GM12878 (cell line): ENCODE measurements at regions not wholly inside any gene's neighbourhood (a gene's known extent, or its start where the extent isn't known, plus 50 kb on each side); places are given as distances from the start of the nearest gene placed in this dataset.

Experiments
- ATAC-seq: fragments of 200-7000 bp; cut with Tn5 transposase; 3 replicates; pipeline ENCODE4 v1.9.1; 2020; ENCODE audit warnings: mild to moderate bottlenecking, moderate library complexity
- BruUV-seq: library from RNA; stranded (reverse); fragments of 400-500 nt; replicated peaks from 2 replicates; lab custom pipeline; 2021; lab: Mats Ljungman, UMichigan
- CTCF ChIA-PET: fragments of 300-600 bp; sonication (Branson Sonifier 250); formaldehyde crosslinking; extraction: SDS; loops from one replicate; lab custom pipeline; 2021; ENCODE audit warnings: inconsistent platforms; lab: Yijun Ruan, JAX
- POLR2A ChIA-PET: fragments of 350-600 bp; formaldehyde crosslinking; extraction: SDS; loops from one replicate; lab custom pipeline; 2021; ENCODE audit warnings: inconsistent platforms; lab: Charles Lee
- RAD21 ChIA-PET: fragments of 300-600 bp; sonication (Branson Sonifier 250); formaldehyde crosslinking; loops from one replicate; lab custom pipeline; 2023; ENCODE audit warnings: antibody characterized with exemption; ENCODE audit not compliant: unreplicated experiment; lab: Charles Lee
- SMC1A ChIA-PET: fragments of 300-600 bp; sonication (Branson Sonifier 250); formaldehyde crosslinking; loops from one replicate; lab custom pipeline; 2023; ENCODE audit not compliant: unreplicated experiment, uncharacterized antibody; lab: Charles Lee
- DNase-seq: peaks from one replicate; pipeline ENCODE4 v3.0.0-alpha.2; 2011; ENCODE audit warnings: low read depth, low spot score
- FAIRE-seq: peaks from 3 replicates; lab custom pipeline; 2011; peaks lifted over from hg19 to GRCh38; lab: Jason Lieb, UNC
- H2AFZ ChIP-seq: 2 replicates; pipeline ENCODE4 v1.6.0; 2011; ENCODE audit warnings: low read depth, low read length, control low read depth; ENCODE audit not compliant: control insufficient read depth
- H3K27ac ChIP-seq: 2 replicates; pipeline ENCODE4 v1.5.1; 2011; ENCODE audit warnings: control low read depth; ENCODE audit not compliant: control insufficient read depth, insufficient read depth
- H3K27me3 ChIP-seq, 2 experiments: replicated peaks in 1 of 2; 2 replicates each; pipeline versions ENCODE4 v1.6.0 to v1.6.1; 2011; ENCODE audit warnings: low read length in 1 of 2; ENCODE audit not compliant: control insufficient read depth in 2 of 2, insufficient read depth in 2 of 2
- H3K36me3 ChIP-seq, 2 experiments: 2 replicates each; pipeline ENCODE4 v1.5.1; 2011; ENCODE audit warnings: low read length in 1 of 2; ENCODE audit not compliant: control insufficient read depth in 2 of 2, insufficient read depth in 2 of 2
- H3K4me1 ChIP-seq: 2 replicates; pipeline ENCODE4 v1.6.1; 2011; ENCODE audit warnings: mild to moderate bottlenecking, low read length, moderate library complexity, mixed read lengths; ENCODE audit not compliant: control insufficient read depth, insufficient read depth
- H3K4me2 ChIP-seq: 2 replicates; pipeline ENCODE4 v1.6.0; 2011; ENCODE audit warnings: control low read depth; ENCODE audit not compliant: control insufficient read depth, insufficient read depth
- H3K4me3 ChIP-seq: fragments of 200-600 bp; sonication (generic); 2 replicates; pipeline ENCODE4 v1.5.1; 2016
- H3K79me2 ChIP-seq: 2 replicates; pipeline ENCODE4 v1.6.0; 2011; ENCODE audit warnings: low read length; ENCODE audit not compliant: control insufficient read depth, insufficient read depth
- H3K9ac ChIP-seq: 2 replicates; pipeline ENCODE4 v1.8.0; 2011; ENCODE audit warnings: low read length, control low read depth, mixed read lengths; ENCODE audit not compliant: control insufficient read depth, insufficient read depth
- H3K9me3 ChIP-seq: replicated peaks from 3 replicates; pipeline ENCODE4 v1.5.1; 2011; ENCODE audit warnings: mild to moderate bottlenecking, low read length; ENCODE audit not compliant: control insufficient read depth, insufficient read depth
- H4K20me1 ChIP-seq: 2 replicates; pipeline ENCODE4 v1.6.0; 2011; ENCODE audit not compliant: control insufficient read depth, insufficient read depth
- BHLHE40 ChIP-seq, 2 experiments: fragments of 450-650 bp in 1 of 2; IDR thresholded peaks; 2 replicates each; pipeline ENCODE4 v1.6.1; 2011 to 2017; ENCODE audit warnings: low read depth in 2 of 2, borderline replicate concordance in 1 of 2, improper control_type of control experiment in 1 of 2, low read length in 1 of 2, mild to moderate bottlenecking in 1 of 2
- CBX5 ChIP-seq: sonication (generic); IDR thresholded peaks from 2 replicates; pipeline ENCODE4 v1.6.1; 2016; ENCODE audit warnings: low read depth, moderate library complexity, mild to moderate bottlenecking, inconsistent platforms
- CHD2 ChIP-seq: IDR thresholded peaks from 2 replicates; pipeline ENCODE4 v1.6.1; 2011; ENCODE audit warnings: low read depth, low read length, improper control_type of control experiment, borderline replicate concordance
- EZH2 ChIP-seq: IDR thresholded peaks from 2 replicates; pipeline ENCODE4 v1.6.1; 2012; ENCODE audit warnings: low read depth, mild to moderate bottlenecking, control low read depth, inconsistent platforms, low read length, borderline replicate concordance; ENCODE audit not compliant: control insufficient read depth
- IKZF1 ChIP-seq: fragments of 450-650 bp; conservative IDR thresholded peaks from 2 replicates; pipeline ENCODE4 v1.6.1; 2017; ENCODE audit warnings: antibody characterized with exemption, mild to moderate bottlenecking
- IRF4 ChIP-seq: IDR thresholded peaks from 2 replicates; pipeline ENCODE4 v1.6.1; 2011; ENCODE audit warnings: low read depth, low read length
- MTA3 ChIP-seq: IDR thresholded peaks from 2 replicates; pipeline ENCODE4 v1.6.1; 2012; ENCODE audit warnings: low read length, inconsistent platforms, borderline replicate concordance
- NBN ChIP-seq: fragments of 450-650 bp; IDR thresholded peaks from 2 replicates; pipeline ENCODE4 v1.6.1; 2016
- PAX5 ChIP-seq: IDR thresholded peaks from 2 replicates; pipeline ENCODE4 v1.6.1; 2011; ENCODE audit warnings: low read depth, low read length, borderline replicate concordance
- RAD21 ChIP-seq: IDR thresholded peaks from 2 replicates; pipeline ENCODE4 v1.6.1; 2011; ENCODE audit warnings: mild to moderate bottlenecking, low read depth, low read length, moderate library complexity; ENCODE audit not compliant: insufficient read depth
- RUNX3 ChIP-seq: IDR thresholded peaks from 2 replicates; pipeline ENCODE4 v1.6.1; 2012; ENCODE audit warnings: low read length, inconsistent platforms
- SMAD1 ChIP-seq: fragments of 450-650 bp; IDR thresholded peaks from 2 replicates; pipeline ENCODE4 v1.6.1; 2018; ENCODE audit warnings: mild to moderate bottlenecking, low read depth; ENCODE audit not compliant: partially characterized antibody
- SMC3 ChIP-seq: IDR thresholded peaks from 2 replicates; pipeline ENCODE4 v1.6.1; 2011; ENCODE audit warnings: low read length, improper control_type of control experiment, borderline replicate concordance
- TBL1XR1 ChIP-seq: IDR thresholded peaks from 2 replicates; pipeline ENCODE4 v1.6.1; 2012; ENCODE audit warnings: low read depth, low read length, improper control_type of control experiment
- ZSCAN29 ChIP-seq: fragments of 450-650 bp; IDR thresholded peaks from 2 replicates; pipeline ENCODE4 v1.6.1; 2017; ENCODE audit warnings: mild to moderate bottlenecking, moderate library complexity
- ZZZ3 ChIP-seq: IDR thresholded peaks from 2 replicates; pipeline ENCODE4 v1.6.1; 2011; ENCODE audit warnings: low read depth; ENCODE audit not compliant: control insufficient read depth, insufficient read length
- in situ Hi-C: fragments of 300-500 bp; cut with MboI; formaldehyde crosslinking; loops from 9 replicates; pipeline ENCODE4 v1.14.3; 2018; ENCODE audit warnings: mixed read lengths
- intact Hi-C: fragments of 100-400 bp; cut with micrococcal nuclease; formaldehyde crosslinking; loops from one replicate; pipeline ENCODE4 v1.14.2; 2022; ENCODE audit not compliant: unreplicated experiment
- TF ChIP-seq, protein P1 (sequence below): fragments of 450-650 bp; formaldehyde crosslinking; IDR thresholded peaks from 2 replicates; pipeline ENCODE4 v1.4.0; 2020; ENCODE audit warnings: mild to moderate bottlenecking, moderate library complexity
- TF ChIP-seq, protein P2 (sequence below): fragments of 450-650 bp; IDR thresholded peaks from 2 replicates; pipeline ENCODE4 v1.6.1; 2017; ENCODE audit warnings: mild to moderate bottlenecking, low read depth, inconsistent platforms; ENCODE audit not compliant: poor library complexity, severe bottlenecking
- TF ChIP-seq, protein P3 (sequence below): fragments of 450-650 bp; IDR thresholded peaks from 2 replicates; pipeline ENCODE4 v1.6.1; 2017; ENCODE audit warnings: mild to moderate bottlenecking

DNA sequence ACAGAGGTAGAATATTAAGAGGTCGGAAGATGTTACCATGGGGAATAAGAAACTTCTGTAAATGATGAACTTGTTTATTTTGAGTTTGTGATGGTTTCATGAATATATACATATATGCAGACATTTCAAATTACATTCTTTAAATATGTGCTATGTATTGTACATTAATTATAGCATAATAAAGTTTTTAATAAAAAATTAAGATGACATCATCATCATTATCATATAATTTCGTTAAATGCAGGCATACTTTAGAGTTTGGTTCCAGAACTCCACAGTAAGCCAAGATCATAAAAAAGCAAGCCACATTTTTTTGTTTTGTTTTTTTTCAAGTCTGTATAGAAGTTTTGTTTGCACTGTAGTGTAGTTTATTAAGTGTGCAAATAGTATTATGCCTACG lies 1403.5 kb downstream of the EFNA5 start (continued):
- TF ChIP-seq, protein P1, sequence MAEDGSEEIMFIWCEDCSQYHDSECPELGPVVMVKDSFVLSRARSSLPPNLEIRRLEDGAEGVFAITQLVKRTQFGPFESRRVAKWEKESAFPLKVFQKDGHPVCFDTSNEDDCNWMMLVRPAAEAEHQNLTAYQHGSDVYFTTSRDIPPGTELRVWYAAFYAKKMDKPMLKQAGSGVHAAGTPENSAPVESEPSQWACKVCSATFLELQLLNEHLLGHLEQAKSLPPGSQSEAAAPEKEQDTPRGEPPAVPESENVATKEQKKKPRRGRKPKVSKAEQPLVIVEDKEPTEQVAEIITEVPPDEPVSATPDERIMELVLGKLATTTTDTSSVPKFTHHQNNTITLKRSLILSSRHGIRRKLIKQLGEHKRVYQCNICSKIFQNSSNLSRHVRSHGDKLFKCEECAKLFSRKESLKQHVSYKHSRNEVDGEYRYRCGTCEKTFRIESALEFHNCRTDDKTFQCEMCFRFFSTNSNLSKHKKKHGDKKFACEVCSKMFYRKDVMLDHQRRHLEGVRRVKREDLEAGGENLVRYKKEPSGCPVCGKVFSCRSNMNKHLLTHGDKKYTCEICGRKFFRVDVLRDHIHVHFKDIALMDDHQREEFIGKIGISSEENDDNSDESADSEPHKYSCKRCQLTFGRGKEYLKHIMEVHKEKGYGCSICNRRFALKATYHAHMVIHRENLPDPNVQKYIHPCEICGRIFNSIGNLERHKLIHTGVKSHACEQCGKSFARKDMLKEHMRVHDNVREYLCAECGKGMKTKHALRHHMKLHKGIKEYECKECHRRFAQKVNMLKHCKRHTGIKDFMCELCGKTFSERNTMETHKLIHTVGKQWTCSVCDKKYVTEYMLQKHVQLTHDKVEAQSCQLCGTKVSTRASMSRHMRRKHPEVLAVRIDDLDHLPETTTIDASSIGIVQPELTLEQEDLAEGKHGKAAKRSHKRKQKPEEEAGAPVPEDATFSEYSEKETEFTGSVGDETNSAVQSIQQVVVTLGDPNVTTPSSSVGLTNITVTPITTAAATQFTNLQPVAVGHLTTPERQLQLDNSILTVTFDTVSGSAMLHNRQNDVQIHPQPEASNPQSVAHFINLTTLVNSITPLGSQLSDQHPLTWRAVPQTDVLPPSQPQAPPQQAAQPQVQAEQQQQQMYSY (CRISPR knock-in tag) = no peak
- TF ChIP-seq RUNX3 (no peak), ZSCAN29 (no peak), PAX5 (no peak), ZZZ3 (no peak), TBL1XR1 (no peak), RAD21 (no peak), EZH2 (no peak), NBN (no peak)

DNA sequence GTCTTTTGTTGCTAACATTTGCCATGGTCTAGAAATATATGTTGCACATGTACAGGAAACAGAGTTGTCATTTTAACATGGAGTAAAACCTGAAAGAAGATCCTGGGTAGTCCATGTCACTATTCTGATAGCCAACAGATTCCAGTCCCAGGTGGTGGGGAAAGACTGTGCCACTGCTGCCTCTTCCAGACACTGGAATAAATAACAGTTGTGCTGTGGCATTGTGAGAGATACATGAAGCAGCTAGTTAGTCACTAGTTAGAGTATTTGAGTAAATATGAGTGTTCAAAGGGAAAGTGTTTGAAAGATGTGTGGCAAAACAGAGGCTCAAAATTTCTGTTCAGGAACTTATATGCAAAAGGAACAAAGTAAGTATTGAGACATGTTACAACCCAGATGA lies 1408.3 kb downstream of the EFNA5 start:
- no peak overlapping the region for H3K4me3 ChIP-seq
- no peak overlapping the region for H2AFZ ChIP-seq
- ChIA-PET CTCF (no interaction called here), POLR2A (no interaction called here), SMC1A (no interaction called here), RAD21 (no interaction called here)
- H3K36me3 ChIP-seq = no peaks in the 10 kb centered on the region
- H3K9me3 ChIP-seq = no peaks in the 10 kb centered on the region
- no peaks in the 10 kb centered on the region for H4K20me1 ChIP-seq
- H3K79me2 ChIP-seq = no peaks in the 10 kb centered on the region
- no peak for ATAC-seq
- no peak for DNase-seq
- intact Hi-C loops (no loop called here), in situ Hi-C loops (no loop called here)
- no peak for FAIRE-seq
- H3K27ac ChIP-seq = no peak overlapping the region
- H3K9ac ChIP-seq = no peak overlapping the region
- BruUV-seq = no TSS peak
- no peaks in the 10 kb centered on the region for H3K27me3 ChIP-seq
- no peaks in the 10 kb centered on the region for H3K4me1 ChIP-seq
- H3K4me2 ChIP-seq = no peak overlapping the region
- TF ChIP-seq RAD21 = no peak
- TF ChIP-seq BHLHE40 (IDR thresholded peaks at IDR 0.05; ENCODE audit: borderline replicate concordance in 1 of 2, low read depth in 2 of 2, low read length in 1 of 2) = no peak
- TF ChIP-seq MTA3 = no peak
- no peak for TF ChIP-seq SMC3
- no peak for TF ChIP-seq IRF4
- no peak for TF ChIP-seq CHD2
- no peak for TF ChIP-seq IKZF1
- TF ChIP-seq, protein P2, sequence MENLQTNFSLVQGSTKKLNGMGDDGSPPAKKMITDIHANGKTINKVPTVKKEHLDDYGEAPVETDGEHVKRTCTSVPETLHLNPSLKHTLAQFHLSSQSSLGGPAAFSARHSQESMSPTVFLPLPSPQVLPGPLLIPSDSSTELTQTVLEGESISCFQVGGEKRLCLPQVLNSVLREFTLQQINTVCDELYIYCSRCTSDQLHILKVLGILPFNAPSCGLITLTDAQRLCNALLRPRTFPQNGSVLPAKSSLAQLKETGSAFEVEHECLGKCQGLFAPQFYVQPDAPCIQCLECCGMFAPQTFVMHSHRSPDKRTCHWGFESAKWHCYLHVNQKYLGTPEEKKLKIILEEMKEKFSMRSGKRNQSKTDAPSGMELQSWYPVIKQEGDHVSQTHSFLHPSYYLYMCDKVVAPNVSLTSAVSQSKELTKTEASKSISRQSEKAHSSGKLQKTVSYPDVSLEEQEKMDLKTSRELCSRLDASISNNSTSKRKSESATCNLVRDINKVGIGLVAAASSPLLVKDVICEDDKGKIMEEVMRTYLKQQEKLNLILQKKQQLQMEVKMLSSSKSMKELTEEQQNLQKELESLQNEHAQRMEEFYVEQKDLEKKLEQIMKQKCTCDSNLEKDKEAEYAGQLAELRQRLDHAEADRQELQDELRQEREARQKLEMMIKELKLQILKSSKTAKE = no peak
- no peak for TF ChIP-seq SMAD1
- TF ChIP-seq, protein P3, sequence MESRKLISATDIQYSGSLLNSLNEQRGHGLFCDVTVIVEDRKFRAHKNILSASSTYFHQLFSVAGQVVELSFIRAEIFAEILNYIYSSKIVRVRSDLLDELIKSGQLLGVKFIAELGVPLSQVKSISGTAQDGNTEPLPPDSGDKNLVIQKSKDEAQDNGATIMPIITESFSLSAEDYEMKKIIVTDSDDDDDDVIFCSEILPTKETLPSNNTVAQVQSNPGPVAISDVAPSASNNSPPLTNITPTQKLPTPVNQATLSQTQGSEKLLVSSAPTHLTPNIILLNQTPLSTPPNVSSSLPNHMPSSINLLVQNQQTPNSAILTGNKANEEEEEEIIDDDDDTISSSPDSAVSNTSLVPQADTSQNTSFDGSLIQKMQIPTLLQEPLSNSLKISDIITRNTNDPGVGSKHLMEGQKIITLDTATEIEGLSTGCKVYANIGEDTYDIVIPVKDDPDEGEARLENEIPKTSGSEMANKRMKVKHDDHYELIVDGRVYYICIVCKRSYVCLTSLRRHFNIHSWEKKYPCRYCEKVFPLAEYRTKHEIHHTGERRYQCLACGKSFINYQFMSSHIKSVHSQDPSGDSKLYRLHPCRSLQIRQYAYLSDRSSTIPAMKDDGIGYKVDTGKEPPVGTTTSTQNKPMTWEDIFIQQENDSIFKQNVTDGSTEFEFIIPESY = no peak
- no peak for TF ChIP-seq CBX5
